HG03521 (cell line): ENCODE measurements at regions not wholly inside any gene's neighbourhood (a gene's known extent, or its start where the extent isn't known, plus 50 kb on each side); places are given as distances from the start of the nearest gene placed in this dataset.

ENCODE experiments used
- ATAC-seq: cut with Tn5 transposase; IDR thresholded peaks from one replicate; pipeline ENCODE4 v1.9.1; 2021; ENCODE audit warnings: mild to moderate bottlenecking, moderate library complexity; ENCODE audit not compliant: unreplicated experiment

DNA sequence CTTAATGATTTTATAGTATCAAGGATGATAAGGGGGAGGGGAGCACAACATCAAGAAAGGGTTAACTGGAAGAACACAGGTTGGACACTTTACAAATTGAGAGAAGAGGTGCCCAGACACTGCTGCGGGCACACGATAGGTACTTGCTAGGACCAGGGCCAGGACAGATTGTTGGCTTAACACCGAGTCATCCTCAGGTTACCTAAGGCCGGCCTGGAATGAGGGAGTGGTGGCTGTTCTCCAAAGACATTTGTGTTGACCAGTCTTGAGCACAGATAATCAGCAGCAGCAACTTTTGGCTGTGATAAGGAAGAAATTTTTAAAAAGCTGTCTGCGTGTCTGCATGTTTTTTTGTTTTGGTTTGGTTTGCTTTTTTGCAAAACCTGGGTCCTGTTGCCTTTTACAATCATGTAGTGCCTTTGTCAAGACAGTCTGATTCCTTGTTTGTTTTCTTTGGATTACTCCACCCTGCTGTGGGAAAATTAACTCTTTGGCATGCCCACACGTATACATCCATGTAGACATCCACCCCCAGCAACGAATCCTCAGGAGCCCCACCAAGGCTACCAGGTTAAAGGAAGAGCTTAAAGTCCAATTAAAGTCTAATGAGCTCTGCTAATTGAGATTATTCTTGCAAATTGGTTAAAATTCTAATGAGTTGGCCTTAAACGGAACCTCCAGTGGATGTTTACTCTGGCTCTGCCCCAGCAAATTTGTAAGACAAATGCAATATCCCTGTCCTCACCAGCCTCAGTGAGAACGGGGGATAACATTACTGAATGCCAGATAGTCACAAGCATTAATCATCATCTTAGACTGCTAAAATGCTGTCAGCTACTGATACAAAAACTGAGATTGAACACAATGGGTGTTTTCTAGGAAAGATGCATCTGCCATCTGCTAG, 382.3 kb downstream of the ACTL7B start:
- ATAC-seq = no peak

DNA sequence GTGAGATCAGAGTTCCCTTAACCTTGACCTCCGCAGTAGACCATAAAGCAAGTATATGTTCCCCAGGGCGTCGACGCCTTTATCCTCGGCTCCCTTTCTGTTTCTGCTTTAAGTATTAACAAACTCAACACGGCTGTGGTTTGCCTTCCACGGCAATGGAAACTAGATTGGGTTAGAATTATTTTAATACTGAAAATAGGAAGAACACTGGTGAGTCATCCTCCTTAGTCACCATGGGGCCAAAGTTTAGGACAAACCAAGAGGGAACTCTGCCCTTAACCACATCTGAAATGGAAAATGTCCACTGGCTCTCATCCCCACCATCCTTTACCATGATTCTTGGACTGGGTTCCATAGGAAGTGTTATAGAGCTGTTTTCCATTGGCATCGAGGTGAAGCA, 386.1 kb downstream of the ACTL7B start:
- ATAC-seq = no peak

- no peak for ATAC-seq
Observed at GRCh38 chr9:108468364-108468763, 387.4 kb downstream of the ACTL7B start.

DNA sequence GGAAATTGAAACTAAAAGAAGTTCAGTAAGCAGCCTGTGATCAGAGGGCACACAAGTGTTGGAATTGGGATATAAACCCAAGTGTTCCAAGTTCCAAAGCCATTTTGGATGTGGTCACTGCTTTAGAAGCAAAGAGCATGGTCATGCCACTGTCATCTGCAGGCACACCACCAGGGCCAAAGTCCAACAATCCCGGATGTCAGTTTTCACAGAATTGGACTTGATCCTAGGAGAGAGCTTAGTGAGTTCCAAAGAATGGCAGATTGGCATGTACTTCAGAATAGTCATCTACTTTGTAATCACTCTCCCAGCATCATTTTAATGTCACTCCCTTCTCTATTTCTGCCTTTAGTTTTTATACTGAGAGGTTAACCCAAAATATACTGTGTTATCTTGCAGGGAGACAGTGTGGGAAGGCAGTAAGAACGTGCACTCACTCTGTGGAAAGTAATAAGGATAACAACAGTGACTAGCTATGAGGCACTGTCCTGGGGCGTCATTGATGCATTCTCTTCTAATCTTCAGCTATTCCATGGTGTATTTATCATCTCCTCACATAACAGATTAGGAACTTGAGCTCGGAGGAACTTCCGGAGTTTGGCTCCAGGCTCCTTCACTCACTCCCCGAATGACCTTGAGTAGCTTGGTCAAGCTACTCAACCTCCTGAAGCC, 388.0 kb downstream of the ACTL7B start:
- no peak for ATAC-seq

GRCh38 chr9:108467161-108467560, 388.6 kb downstream of the ACTL7B start:
- ATAC-seq = no peak

DNA sequence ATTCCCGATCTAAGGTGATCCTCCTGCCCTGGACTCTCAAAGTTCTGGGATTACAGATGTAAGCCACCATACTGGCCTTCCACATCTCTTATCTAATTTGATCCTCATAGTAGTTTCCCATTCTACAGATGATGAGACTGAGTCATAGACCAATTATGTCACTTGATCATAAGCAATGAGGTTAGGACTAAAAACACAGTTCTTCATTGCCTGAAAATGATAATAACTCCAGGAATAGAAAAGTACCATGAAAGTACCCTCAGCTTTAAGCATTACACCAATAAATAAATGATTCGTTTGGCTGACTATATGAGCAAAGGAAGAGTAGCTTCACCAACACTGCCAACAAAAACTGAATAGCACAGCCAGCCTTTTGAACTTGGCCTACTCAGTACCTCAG, 389.5 kb downstream of the ACTL7B start:
- no peak for ATAC-seq

DNA sequence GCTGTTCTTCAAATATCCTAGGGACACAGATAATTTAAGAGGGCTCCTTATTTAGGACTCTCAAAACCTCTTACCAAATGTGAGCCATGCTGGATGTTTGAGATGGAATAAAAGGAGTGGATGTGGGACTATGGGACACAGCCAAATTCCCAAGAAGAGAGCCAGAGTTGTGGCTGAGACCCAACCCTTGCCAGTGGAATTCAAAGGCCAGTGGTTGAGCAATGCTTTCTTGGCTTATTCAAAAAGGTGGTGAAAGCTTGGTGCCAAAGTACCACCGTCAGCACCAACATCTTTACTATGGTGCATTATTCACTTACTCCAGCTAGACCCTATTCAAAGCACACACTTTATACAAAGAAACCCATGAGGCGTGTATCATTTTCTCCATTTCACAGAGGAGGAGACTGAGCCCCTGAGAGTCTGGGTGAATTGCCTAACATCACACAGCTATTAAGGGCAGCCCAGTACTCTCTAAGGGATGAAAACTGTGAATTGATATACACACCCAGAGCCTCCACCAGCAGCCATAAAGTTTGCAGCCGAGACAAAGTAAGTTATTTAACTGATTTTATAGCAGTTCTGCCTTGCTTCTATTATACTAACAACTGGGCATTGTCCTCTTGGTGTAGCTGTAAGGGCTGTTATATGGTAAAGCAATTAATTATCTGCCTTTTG, 391.7 kb downstream of the ACTL7B start:
- no peak for ATAC-seq

DNA sequence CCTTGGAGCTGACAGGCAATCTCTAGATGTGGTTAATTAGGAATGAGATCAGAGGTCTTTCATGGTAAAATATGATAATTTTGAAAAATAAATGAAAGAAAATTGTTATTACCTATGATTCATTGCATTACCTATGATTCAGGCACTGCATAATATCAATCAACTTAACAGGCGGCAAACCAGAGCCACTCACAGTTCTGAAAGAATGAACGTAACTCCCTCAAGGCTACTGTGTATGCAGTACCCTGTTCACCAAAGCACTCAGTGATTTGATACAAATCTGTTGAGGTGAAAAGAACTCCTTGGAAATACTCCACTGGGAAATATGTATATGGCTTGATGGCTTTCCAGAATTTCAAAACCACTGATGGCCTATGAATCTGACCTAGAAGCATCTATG, 398.9 kb downstream of the ACTL7B start:
- no peak for ATAC-seq

DNA sequence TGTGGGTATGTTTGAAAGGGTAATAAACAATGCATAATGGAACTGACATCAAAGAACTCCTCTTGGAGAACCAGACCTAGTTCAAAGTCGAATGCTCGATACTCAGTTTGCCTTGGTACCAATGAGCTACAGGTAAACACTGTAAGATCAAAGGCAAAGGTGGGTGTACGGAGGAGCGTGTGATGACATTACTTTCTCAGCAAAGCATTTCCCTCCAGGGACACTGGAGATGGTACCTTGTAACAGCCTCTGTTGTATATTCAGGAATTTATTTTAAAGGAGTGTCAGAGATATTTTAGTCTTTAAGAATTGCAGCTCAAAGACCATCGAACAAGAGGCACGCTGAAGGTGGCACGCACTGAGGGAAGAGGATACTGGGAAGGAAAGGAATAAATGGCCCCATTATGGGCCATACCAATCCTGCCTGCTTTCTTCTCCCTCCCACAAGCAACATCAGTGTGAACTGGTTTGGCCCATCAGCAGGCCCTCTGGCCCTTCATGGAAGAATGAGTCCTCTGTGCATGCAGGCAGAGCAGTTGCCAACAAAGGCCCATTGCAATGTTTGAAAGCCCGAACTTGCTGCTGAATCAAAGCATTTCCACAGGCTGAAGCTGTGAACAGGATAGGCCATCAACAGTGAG, 410.2 kb downstream of the ACTL7B start:
- no peak for ATAC-seq

GRCh38 chr9:108444400-108445358, 411.1 kb downstream of the ACTL7B start:
- ATAC-seq = no peak

DNA sequence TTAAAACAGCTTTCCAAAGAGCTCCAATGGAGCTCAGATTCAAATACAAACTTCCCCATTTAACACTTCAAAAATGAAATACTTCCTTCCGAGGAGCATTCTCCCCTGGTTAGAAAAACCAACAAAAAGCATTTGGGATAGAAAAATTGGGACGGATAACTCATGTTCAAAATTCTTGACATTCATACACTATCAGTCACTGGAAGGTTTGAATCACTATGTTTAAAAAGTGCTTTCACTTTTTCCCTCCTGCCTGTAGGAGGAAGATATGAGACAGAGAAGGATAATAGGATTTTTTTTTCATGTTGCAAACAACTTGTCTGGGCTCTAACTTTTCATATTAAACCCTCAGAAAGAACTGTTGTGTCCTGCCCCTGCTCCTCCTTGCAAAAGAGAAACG, 412.0 kb downstream of the ACTL7B start:
- ATAC-seq = no peak

DNA sequence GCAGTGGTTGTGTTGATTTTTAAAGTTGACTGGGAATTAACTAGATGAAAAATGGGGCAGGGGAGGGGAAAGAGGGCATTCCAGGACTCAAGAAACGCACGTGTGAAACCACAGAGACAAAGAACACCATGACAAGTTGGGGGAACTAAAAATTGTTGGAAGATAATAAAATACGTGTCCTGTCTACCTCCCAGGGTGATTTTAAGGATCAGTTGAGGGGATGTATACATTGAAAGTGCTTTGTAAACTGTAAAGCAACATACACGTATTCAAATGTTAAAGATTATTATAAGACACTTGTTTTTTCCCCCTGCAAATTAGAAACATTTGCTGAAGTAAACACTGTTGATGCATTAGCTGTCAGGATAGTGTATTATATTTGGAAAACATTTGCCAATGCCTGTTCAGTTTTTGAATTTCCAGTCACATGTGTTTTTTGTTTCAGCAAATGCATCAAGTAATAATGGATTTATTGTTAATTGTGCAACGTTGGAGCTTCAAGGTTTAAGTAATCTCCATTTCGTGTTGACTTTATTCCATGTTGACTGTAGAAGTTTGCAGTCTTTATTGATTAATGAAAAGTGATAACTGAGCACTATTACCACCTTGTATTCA, 412.7 kb downstream of the ACTL7B start:
- no peak for ATAC-seq

DNA sequence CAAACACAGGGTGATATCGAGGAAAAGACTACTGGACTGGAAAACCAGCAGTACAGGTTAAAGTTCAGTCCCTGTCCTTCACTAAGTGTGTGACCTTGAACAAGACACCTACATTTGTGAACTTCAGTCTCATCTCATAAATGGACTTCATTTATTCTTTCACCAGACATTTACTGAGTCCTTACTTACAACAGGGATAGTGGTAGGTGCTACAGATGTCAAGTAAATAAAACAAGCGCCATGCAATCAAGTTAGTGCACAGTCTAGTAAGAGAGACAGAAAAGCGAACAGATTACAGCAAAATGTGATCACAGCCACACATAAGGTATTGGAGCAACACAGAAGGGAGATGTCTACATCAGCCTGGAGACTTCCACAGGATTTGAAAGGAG, 413.2 kb downstream of the ACTL7B start:
- ATAC-seq = no peak

- no peak for ATAC-seq
Observed at GRCh38 chr9:108441726-108442125, 414.1 kb downstream of the ACTL7B start.

DNA sequence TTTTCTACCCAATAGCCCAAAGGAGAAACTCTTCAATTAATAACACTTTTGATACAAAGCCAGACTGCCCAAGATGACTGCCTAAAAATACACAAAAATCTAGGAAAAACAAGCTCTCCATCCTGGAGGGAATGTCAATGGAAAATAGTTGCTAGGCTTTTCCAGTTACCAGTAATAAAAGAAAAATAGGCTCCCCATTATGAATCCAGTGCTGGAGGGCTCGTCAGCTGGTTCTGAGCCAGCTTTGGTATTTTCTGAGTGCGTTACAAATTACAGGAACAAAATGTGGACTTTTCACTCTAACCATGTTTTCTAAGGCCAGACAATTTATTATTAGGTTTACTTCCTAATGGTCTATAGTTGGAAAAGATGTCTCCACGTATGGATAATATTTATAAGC, 414.5 kb downstream of the ACTL7B start:
- no peak for ATAC-seq

GRCh38 chr9:108439947-108440346, 415.8 kb downstream of the ACTL7B start:
- ATAC-seq = no peak

DNA sequence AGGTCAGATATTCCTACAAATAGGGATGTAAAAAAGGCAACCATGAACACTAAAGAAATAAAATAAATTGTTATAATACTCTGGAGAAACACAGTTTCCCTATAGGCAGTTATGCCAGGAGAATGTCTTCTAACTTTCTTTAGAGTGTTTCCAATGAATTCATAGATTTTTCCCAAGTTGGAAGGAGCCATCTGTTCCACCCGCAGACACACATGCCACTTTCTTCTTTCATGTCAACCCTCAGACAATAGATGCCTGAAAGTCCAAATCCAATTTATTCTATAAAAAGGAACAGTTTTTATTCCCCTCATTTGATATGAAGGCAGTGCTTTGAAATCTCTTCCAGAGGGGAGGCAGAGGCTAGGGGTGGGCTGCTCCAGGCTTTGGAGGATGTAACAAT, 418.1 kb downstream of the ACTL7B start:
- ATAC-seq = no peak

DNA sequence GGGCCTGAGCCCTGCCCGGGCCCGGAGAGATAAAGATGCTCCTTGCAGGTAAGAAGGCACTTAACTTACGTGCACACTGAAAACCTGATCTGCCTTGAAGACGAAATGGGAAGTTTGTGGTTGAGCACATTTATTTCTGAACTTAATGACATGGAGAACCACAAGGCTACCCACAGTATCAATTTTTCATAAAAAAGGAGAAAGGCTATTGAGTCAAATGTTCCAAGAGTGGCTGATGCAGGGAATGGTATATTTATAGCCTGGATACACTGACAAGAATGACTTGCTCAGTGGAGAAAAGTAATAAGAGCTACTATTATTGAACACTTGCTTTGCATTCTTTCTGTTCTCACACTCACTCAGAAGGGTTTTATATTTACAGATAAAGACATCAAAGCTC, 419.3 kb downstream of the ACTL7B start:
- ATAC-seq = no peak

GRCh38 chr9:108434502-108434901, 421.3 kb downstream of the ACTL7B start:
- ATAC-seq = no peak

GRCh38 chr9:108434036-108434435, 421.8 kb downstream of the ACTL7B start:
- no peak for ATAC-seq
